Fibroblast of skin of abdomen (primary cell): ENCODE measurements at regions not wholly inside any gene's neighbourhood (a gene's known extent, or its start where the extent isn't known, plus 50 kb on each side); places are given as distances from the start of the nearest gene placed in this dataset.
"Not testable (repeated sequence)": the region's sequence is repeated elsewhere in the genome, so short reads cannot be mapped to it uniquely, and the experiment has no call there.

ENCODE experiments used
- DNase-seq: peaks from one replicate; pipeline ENCODE4 v3.0.0-alpha.2; 2013

GRCh38 chr16:6714510-6714909, 618.1 kb upstream of the RBFOX1 start:
- no peak for DNase-seq

GRCh38 chr16:6709736-6710135, 622.9 kb upstream of the RBFOX1 start:
- no peak for DNase-seq

- DNase-seq = no peak
Observed at GRCh38 chr16:6708576-6709215, 623.9 kb upstream of the RBFOX1 start.

- DNase-seq = no peak
Observed at GRCh38 chr16:6704306-6704930, 628.2 kb upstream of the RBFOX1 start.

- no peak for DNase-seq
Observed at GRCh38 chr16:6701096-6701495, 631.5 kb upstream of the RBFOX1 start.

- DNase-seq = no peak
Observed at GRCh38 chr16:6698548-6698947, 634.1 kb upstream of the RBFOX1 start.

GRCh38 chr16:6695666-6696065, 637.0 kb upstream of the RBFOX1 start:
- DNase-seq = no peak

- DNase-seq = no peak
Observed at GRCh38 chr16:6694636-6695035, 638.0 kb upstream of the RBFOX1 start.

- DNase-seq = not testable (repeated sequence)
Observed at GRCh38 chr16:6693418-6693817, 639.2 kb upstream of the RBFOX1 start.

- DNase-seq = no peak
Observed at GRCh38 chr16:6692874-6693273, 639.8 kb upstream of the RBFOX1 start.

GRCh38 chr16:6690741-6691140, 641.9 kb upstream of the RBFOX1 start:
- no peak for DNase-seq

GRCh38 chr16:6689643-6690042, 643.0 kb upstream of the RBFOX1 start:
- DNase-seq = no peak

GRCh38 chr16:6687593-6687992, 645.1 kb upstream of the RBFOX1 start:
- DNase-seq = no peak

GRCh38 chr16:6684076-6684673, 648.5 kb upstream of the RBFOX1 start:
- DNase-seq = no peak

GRCh38 chr16:6682142-6682811, 650.4 kb upstream of the RBFOX1 start:
- no peak for DNase-seq

GRCh38 chr16:6678586-6678985, 654.1 kb upstream of the RBFOX1 start:
- no peak for DNase-seq

GRCh38 chr16:6674071-6674470, 658.6 kb upstream of the RBFOX1 start:
- no peak for DNase-seq

GRCh38 chr16:6672507-6672906, 660.1 kb upstream of the RBFOX1 start:
- no peak for DNase-seq

GRCh38 chr16:6667393-6667792, 665.3 kb upstream of the RBFOX1 start:
- DNase-seq = no peak

- no peak for DNase-seq
Observed at GRCh38 chr16:6665126-6665525, 667.5 kb upstream of the RBFOX1 start.

- DNase-seq = no peak
Observed at GRCh38 chr16:6663668-6664067, 669.0 kb upstream of the RBFOX1 start.

- no peak for DNase-seq
Observed at GRCh38 chr16:6656760-6657159, 675.9 kb upstream of the RBFOX1 start.

GRCh38 chr16:6646891-6647290, 685.8 kb upstream of the RBFOX1 start:
- DNase-seq = no peak
